Bronchial epithelial cell (primary cell): ENCODE measurements at regions not wholly inside any gene's neighbourhood (a gene's known extent, or its start where the extent isn't known, plus 50 kb on each side); places are given as distances from the start of the nearest gene placed in this dataset.

Experiments used
- DNase-seq: peaks from one replicate; pipeline ENCODE4 v3.0.0-alpha.2; 2010; ENCODE audit warnings: low read depth
- FAIRE-seq: peaks from 2 replicates; lab custom pipeline; 2011; peaks lifted over from hg19 to GRCh38; lab: Jason Lieb, UNC
- H3K27me3 ChIP-seq: 2 replicates; pipeline ENCODE4 v1.5.1; 2011; ENCODE audit warnings: low read length; ENCODE audit not compliant: control insufficient read depth, insufficient read depth
- H3K36me3 ChIP-seq: 2 replicates; pipeline ENCODE4 v1.5.1; 2011; ENCODE audit warnings: low read length; ENCODE audit not compliant: control insufficient read depth, insufficient read depth
- H3K4me3 ChIP-seq: 2 replicates; pipeline ENCODE4 v1.5.1; 2011; ENCODE audit warnings: mild to moderate bottlenecking, low read depth, low read length, control low read depth
- CTCF ChIP-seq: IDR thresholded peaks from 2 replicates; pipeline ENCODE4 v1.5.1; 2011; ENCODE audit warnings: mild to moderate bottlenecking, moderate library complexity, low read length, control low read depth, inconsistent platforms; ENCODE audit not compliant: insufficient read depth, severe bottlenecking

DNA sequence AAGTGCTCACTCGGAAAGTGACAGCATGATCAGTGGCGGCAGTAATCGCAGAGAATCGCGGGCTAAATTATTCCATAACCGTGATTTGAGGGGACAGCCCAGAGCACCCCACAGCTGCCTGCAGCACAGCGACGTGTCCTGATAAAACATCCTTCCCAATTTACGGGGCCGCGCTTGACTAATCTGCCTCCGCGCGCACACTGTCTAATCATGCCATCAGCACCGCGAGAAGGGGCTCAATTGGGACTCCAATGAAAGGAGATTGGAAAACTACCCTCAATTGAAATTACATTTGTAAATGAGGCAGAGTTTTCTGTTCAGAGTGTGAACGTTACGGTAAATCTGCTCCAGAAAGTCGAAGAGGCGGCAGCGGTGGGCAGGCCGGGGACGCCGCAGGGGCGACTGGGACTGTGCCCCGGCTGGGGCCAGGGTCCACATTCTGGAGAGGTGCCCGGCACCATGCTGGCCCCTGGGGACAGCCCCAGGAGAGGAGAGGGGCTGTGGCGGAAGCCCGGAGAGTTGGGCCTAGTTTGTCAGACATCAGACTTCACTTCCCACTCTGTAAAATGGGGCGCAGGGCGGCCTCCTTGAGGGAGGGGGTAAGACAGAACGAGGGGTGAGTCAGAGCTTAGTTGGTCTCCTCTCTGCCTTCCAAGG, 107.7 kb downstream of the FAM53A start:
- TF ChIP-seq CTCF: no peak
- H3K36me3 ChIP-seq: no peaks in the 10 kb centered on the region
- no peak for DNase-seq
- no peaks in the 10 kb centered on the region for H3K27me3 ChIP-seq
- FAIRE-seq: no peak
- no peak overlapping the region for H3K4me3 ChIP-seq

GRCh38 chr4:1575418-1576303, 108.5 kb downstream of the FAM53A start:
- peak; percentile 23 for FAIRE-seq
- no peak for DNase-seq
- no peak for TF ChIP-seq CTCF
- H3K27me3 ChIP-seq: no peaks in the 10 kb centered on the region
- no peaks in the 10 kb centered on the region for H3K36me3 ChIP-seq
- no peak overlapping the region for H3K4me3 ChIP-seq

DNA sequence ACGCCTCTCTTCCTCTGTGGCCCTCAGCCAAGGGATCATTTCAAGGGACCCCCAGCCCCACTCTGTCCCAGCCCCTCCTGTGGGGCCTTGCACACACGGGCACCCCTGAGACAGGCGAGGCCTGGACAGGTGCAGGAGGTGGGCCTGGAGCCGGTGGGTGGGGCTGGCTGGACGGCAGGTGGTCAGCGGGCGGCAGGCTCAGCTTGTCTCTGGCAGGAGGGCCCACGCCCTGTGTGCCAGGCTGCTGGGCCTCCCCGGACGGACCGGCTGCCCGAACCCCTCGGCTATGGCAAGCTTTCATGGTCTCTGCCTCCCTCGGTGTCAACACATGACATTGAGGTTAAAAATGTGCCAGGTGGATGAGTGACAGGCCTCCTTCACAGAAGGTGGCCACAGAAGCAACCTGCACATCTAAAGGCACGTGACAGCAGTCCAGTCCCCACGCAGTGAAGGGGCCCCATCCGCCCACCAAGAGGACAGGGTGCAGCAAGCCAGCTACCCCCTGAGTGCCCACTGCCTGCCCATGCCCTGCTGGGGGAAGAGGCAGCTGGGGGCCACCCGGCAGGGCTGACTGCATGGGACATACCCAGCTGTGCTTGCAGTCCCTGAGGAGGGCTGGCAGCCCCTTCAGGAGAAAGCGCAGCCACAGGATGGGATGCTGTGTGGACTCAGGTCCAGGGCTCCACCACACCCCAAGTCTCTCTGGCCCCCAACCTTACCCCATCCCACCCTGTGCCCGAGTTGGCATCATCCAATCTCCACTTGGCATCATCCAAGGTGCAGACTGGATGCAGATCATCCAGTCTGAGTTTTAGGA, 109.3 kb downstream of the FAM53A start:
- no peak for TF ChIP-seq CTCF
- DNase-seq: no peak
- Histone ChIP-seq H3K36me3 (no peaks in the 10 kb centered on the region), H3K4me3 (no peak overlapping the region), H3K27me3 (no peaks in the 10 kb centered on the region)
- no peak for FAIRE-seq

- Histone ChIP-seq H3K4me3 (no peak overlapping the region), H3K36me3 (no peaks in the 10 kb centered on the region), H3K27me3 (no peaks in the 10 kb centered on the region)
- DNase-seq: no peak
- TF ChIP-seq CTCF: no peak
- FAIRE-seq: no peak
These were observed 110.2 kb downstream of the FAM53A start for GRCh38 chr4:1573830-1574459.

DNA sequence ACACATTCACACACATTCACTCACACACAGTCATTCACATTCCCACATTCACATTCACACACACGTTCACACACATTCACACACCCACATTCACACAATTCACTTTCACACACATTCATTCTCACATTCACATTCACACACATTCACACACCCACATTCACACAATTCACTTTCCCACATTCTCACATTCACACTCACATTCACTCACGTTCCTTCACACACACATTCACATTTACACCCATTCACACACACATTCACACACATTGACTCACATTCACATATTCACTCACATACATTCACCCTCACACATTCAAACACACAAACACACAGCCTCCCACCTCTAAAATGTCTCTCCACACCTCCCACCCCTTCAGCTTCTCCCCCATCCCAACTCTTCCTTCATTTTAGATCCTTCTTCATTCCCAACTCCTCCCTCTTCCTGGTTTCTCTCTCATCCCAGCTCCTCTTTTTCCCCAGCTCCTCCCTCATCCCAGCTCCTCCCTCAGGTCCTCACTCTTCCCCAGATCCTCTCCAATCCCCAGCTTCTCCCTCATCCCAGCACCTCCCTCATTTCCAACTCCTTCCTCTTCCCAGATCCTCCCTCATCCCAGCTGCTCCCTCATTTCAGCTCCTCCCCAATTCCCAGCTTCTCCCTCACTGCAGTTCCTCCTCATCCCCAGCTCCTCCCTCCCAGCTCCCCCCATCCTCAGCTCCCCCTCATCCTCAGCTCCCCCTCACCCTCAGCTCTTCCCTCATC, 111.0 kb downstream of the FAM53A start:
- TF ChIP-seq CTCF: no peak
- peak; percentile 60 for FAIRE-seq

More for the DNA sequence above, 111.0 kb downstream of the FAM53A start:
- no peaks in the 10 kb centered on the region for H3K27me3 ChIP-seq
- H3K4me3 ChIP-seq: no peak overlapping the region
- no peak for DNase-seq
- H3K36me3 ChIP-seq: no peaks in the 10 kb centered on the region
